H9 (cell line): ENCODE measurements at regions not wholly inside any gene's neighbourhood (a gene's known extent, or its start where the extent isn't known, plus 50 kb on each side); places are given as distances from the start of the nearest gene placed in this dataset.

Experiments used
- DNase-seq: peaks from one replicate; pipeline ENCODE4 v3.0.0-alpha.2; 2017
- H2AFZ ChIP-seq: one replicate; pipeline ENCODE4 v1.6.1; 2013; ENCODE audit warnings: mild to moderate bottlenecking, low read length, control low read depth, moderate library complexity
- H2AK5ac ChIP-seq: 2 replicates; pipeline ENCODE4 v1.6.1; 2013; ENCODE audit warnings: low read length, control low read depth, mixed read lengths; ENCODE audit not compliant: insufficient read length
- H2BK120ac ChIP-seq: one replicate; pipeline ENCODE4 v1.6.1; 2013; ENCODE audit warnings: low read depth, mild to moderate bottlenecking, low read length, control low read depth, inconsistent platforms; ENCODE audit not compliant: poor library complexity, severe bottlenecking
- H2BK12ac ChIP-seq: 2 replicates; pipeline ENCODE4 v1.6.1; 2013; ENCODE audit warnings: low read length, control low read depth, mixed read lengths, low read depth; ENCODE audit not compliant: insufficient read length
- H2BK15ac ChIP-seq: 2 replicates; pipeline ENCODE4 v1.6.1; 2013; ENCODE audit warnings: low read depth, low read length, control low read depth
- H2BK20ac ChIP-seq: one replicate; pipeline ENCODE4 v1.6.1; 2013; ENCODE audit warnings: low read depth, mild to moderate bottlenecking, low read length, control low read depth, inconsistent platforms; ENCODE audit not compliant: poor library complexity, severe bottlenecking
- H2BK5ac ChIP-seq: 2 replicates; pipeline ENCODE4 v1.6.1; 2013; ENCODE audit warnings: low read length, control low read depth, mixed read lengths; ENCODE audit not compliant: insufficient read length
- H3K14ac ChIP-seq: 2 replicates; pipeline ENCODE4 v1.6.1; 2013; ENCODE audit warnings: low read length, control low read depth; ENCODE audit not compliant: insufficient read depth
- H3K18ac ChIP-seq: 2 replicates; pipeline ENCODE4 v1.6.1; 2013; ENCODE audit warnings: low read depth, mild to moderate bottlenecking, mixed read lengths, low read length, control low read depth; ENCODE audit not compliant: insufficient read length
- H3K23ac ChIP-seq: 2 replicates; pipeline ENCODE4 v1.6.1; 2013; ENCODE audit warnings: low read length, control low read depth, mixed read lengths, low read depth; ENCODE audit not compliant: insufficient read length
- H3K23me2 ChIP-seq: 2 replicates; pipeline ENCODE4 v1.6.1; 2013; ENCODE audit warnings: low read depth, mild to moderate bottlenecking, mixed read lengths, low read length, control low read depth; ENCODE audit not compliant: insufficient read length, poor library complexity, severe bottlenecking
- H3K27ac ChIP-seq: 2 replicates; pipeline ENCODE4 v1.5.1; 2013; ENCODE audit warnings: low read length, control low read depth, mixed read lengths, low read depth; ENCODE audit not compliant: insufficient read length
- H3K27me3 ChIP-seq: 2 replicates; pipeline ENCODE4 v1.6.1; 2013; ENCODE audit warnings: low read length, control low read depth, inconsistent platforms; ENCODE audit not compliant: insufficient read depth
- H3K4ac ChIP-seq: 2 replicates; pipeline ENCODE4 v1.6.1; 2013; ENCODE audit warnings: low read depth, mild to moderate bottlenecking, control low read depth, inconsistent platforms, low read length, moderate library complexity
- H3K4me1 ChIP-seq: 2 replicates; pipeline ENCODE4 v1.6.1; 2013; ENCODE audit warnings: low read length, control low read depth, inconsistent platforms; ENCODE audit not compliant: insufficient read depth
- H3K4me2 ChIP-seq: 2 replicates; pipeline ENCODE4 v1.6.1; 2013; ENCODE audit warnings: low read length, control low read depth, mixed read lengths; ENCODE audit not compliant: insufficient read length, insufficient read depth
- H3K56ac ChIP-seq: 2 replicates; pipeline ENCODE4 v1.6.1; 2013; ENCODE audit warnings: low read depth, mild to moderate bottlenecking, mixed read lengths, low read length, control low read depth; ENCODE audit not compliant: insufficient read length
- H3K79me1 ChIP-seq: 2 replicates; pipeline ENCODE4 v1.6.1; 2013; ENCODE audit warnings: low read depth, mild to moderate bottlenecking, moderate library complexity, low read length, control low read depth, inconsistent platforms; ENCODE audit not compliant: insufficient read depth, poor library complexity, severe bottlenecking
- H3K79me2 ChIP-seq: 2 replicates; pipeline ENCODE4 v1.6.1; 2013; ENCODE audit warnings: low read length, control low read depth, inconsistent platforms; ENCODE audit not compliant: insufficient read depth
- H3K9ac ChIP-seq: 2 replicates; pipeline ENCODE4 v1.6.1; 2013; ENCODE audit warnings: low read length, control low read depth, mixed read lengths; ENCODE audit not compliant: insufficient read length; ENCODE audit errors: extremely low read depth
- H3K9me3 ChIP-seq: one replicate; pipeline ENCODE4 v1.6.1; 2013; ENCODE audit warnings: low read depth, low read length, inconsistent platforms; ENCODE audit not compliant: control insufficient read depth
- H3T11ph ChIP-seq: one replicate; pipeline ENCODE4 v1.6.1; 2013; ENCODE audit warnings: mild to moderate bottlenecking, low read length, control low read depth, inconsistent platforms
- H4K20me1 ChIP-seq: one replicate; pipeline ENCODE4 v1.6.1; 2013; ENCODE audit not compliant: control insufficient read depth, insufficient read length, insufficient read depth
- H4K5ac ChIP-seq: 2 replicates; pipeline ENCODE4 v1.6.1; 2013; ENCODE audit warnings: low read depth, mild to moderate bottlenecking, mixed read lengths, low read length, control low read depth; ENCODE audit not compliant: insufficient read length
- H4K8ac ChIP-seq: replicated peaks from 2 replicates; pipeline ENCODE4 v1.6.1; 2013; ENCODE audit warnings: low read length, control low read depth, mixed read lengths, low read depth; ENCODE audit not compliant: insufficient read length
- H4K91ac ChIP-seq: 2 replicates; pipeline ENCODE4 v1.6.1; 2013; ENCODE audit warnings: low read depth, mild to moderate bottlenecking, moderate library complexity, mixed read lengths, low read length, control low read depth; ENCODE audit not compliant: insufficient read length
- H3K27ac Mint-ChIP-seq, 3 experiments: 2 replicates in 2 of 3; 3 replicates in 1 of 3; pipeline ENCODE4 v1.8.0; 2020 to 2021; ENCODE audit warnings: mixed read lengths in 3 of 3, mild to moderate bottlenecking in 1 of 3, moderate library complexity in 1 of 3
- H3K27me3 Mint-ChIP-seq: 2 replicates; pipeline ENCODE4 v1.8.0; 2021; ENCODE audit warnings: low read depth, mild to moderate bottlenecking, moderate library complexity, mixed read lengths
- H3K36me3 Mint-ChIP-seq, 3 experiments: 2 replicates in 2 of 3; 3 replicates in 1 of 3; pipeline ENCODE4 v1.8.0; 2020 to 2021; ENCODE audit warnings: low read depth in 3 of 3, mixed read lengths in 3 of 3; ENCODE audit not compliant: insufficient read depth in 1 of 3
- H3K4me1 Mint-ChIP-seq, 2 experiments: 2 replicates each; pipeline ENCODE4 v1.8.0; 2020; ENCODE audit warnings: mixed read lengths in 2 of 2
- H3K4me3 Mint-ChIP-seq, 2 experiments: 2 replicates in 1 of 2; 3 replicates in 1 of 2; pipeline ENCODE4 v1.8.0; 2020 to 2021; ENCODE audit warnings: mild to moderate bottlenecking in 2 of 2, mixed read lengths in 2 of 2, moderate library complexity in 1 of 2
- H3K9me3 Mint-ChIP-seq, 2 experiments: 2 replicates in 1 of 2; 3 replicates in 1 of 2; pipeline ENCODE4 v1.8.0; 2020; ENCODE audit warnings: mild to moderate bottlenecking in 2 of 2, mixed read lengths in 2 of 2, moderate library complexity in 1 of 2
- CTCF ChIP-seq: fragments of 200-600 bp; sonication (generic); conservative IDR thresholded peaks from 3 replicates; pipeline ENCODE4 v1.8.0; 2021; ENCODE audit warnings: antibody characterized with exemption, mild to moderate bottlenecking
- WGBS: extraction: QIAGEN DNeasy Blood & Tissue Kit; methylation state at CpG from one replicate; pipeline ENCODE4 v1.1.7; 2013; ENCODE audit warnings: missing lambda C conversion rate, low lambda C conversion rate, mixed read lengths; ENCODE audit not compliant: insufficient read length; ENCODE audit errors: extremely low coverage; 5-methylcytosine and 5-hydroxymethylcytosine counted together

- Histone ChIP-seq H2BK120ac (no peak overlapping the region), H3K23ac (no peak overlapping the region), H3K4ac (no peak overlapping the region), H3K9me3 (no peaks in the 10 kb centered on the region), H3K14ac (no peak overlapping the region), H3K9ac (no peak overlapping the region), H3K79me1 (no peaks in the 10 kb centered on the region), H4K8ac (no peak overlapping the region), H3K4me2 (no peak overlapping the region), H4K5ac (no peak overlapping the region), H4K91ac (no peak overlapping the region), H3K56ac (no peak overlapping the region), H2AFZ (no peak overlapping the region), H3K79me2 (no peaks in the 10 kb centered on the region), H2AK5ac (no peak overlapping the region), H3K23me2 (no peaks in the 10 kb centered on the region), H2BK12ac (no peak overlapping the region), H3K27me3 (no peaks in the 10 kb centered on the region), H3K4me1 (no peaks in the 10 kb centered on the region), H4K20me1 (no peaks in the 10 kb centered on the region), H2BK20ac (no peak overlapping the region), H3K18ac (no peak overlapping the region), H2BK5ac (no peak overlapping the region), H2BK15ac (no peak overlapping the region), H3K27ac (no peak overlapping the region), H3T11ph (no peak overlapping the region)
- Mint-ChIP-seq H3K4me3 (no peak overlapping the region), H3K27me3 (no peaks in the 10 kb centered on the region), H3K4me1 (no peaks in the 10 kb centered on the region), H3K36me3 (no peaks in the 10 kb centered on the region), H3K27ac (no peak overlapping the region; a peak in 1 of 7 replicates), H3K9me3 (no peaks in the 10 kb centered on the region)
- DNase-seq: no peak
- no peak for TF ChIP-seq CTCF
- WGBS: no CpG with 5 or more reads among the region's 2 CpGs
Observed at GRCh38 chr3:154842536-154842935, 237.6 kb upstream of the MME start.
